Globus pallidus (tissue), 1 donor: ENCODE measurements at regions not wholly inside any gene's neighbourhood (a gene's known extent, or its start where the extent isn't known, plus 50 kb on each side); places are given as distances from the start of the nearest gene placed in this dataset.
"Not testable (repeated sequence)": the region's sequence is repeated elsewhere in the genome, so short reads cannot be mapped to it uniquely, and the experiment has no call there.

Experiments used
- DNase-seq: peaks from one replicate; pipeline ENCODE4 v3.0.0-alpha.2; 2015; ENCODE audit warnings: low spot score

DNA sequence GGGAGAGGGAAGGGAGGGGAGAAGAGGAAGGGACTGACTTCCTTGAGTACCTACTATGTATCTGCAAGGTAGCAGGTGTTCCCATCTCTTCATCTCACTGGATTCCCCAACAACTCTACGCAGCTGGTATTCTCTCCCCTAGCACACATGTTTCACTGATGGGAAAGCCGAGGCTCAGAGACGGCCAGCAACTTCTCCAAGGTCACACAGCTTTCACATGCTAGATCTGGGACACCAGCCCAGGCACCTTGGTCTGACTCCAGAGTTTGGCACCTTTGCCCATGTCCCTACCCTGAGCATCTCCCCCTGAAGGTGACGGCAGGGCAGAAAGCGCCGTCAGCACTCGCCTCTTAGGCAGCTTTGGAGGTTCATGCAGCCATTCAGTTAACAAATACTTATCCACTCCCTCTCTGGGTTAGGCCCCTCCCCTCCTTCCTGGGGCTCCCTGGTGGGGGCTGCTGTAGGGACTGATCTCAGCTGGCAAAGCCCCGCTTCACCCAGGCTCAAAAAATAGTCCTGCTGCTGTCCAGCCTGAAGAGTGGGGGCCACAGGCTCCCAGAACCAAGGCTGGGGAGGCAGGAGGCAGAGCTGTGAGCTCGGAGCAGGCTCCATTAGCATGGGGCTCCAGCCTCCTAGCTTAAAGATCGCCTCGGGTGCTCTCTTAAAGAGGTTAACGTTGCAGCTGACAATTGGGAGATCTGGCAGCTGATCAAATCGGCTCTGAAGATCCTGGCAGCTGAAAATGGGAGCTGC lies 79.4 kb downstream of the IGLL1 start:
- DNase-seq, result no peak

DNA sequence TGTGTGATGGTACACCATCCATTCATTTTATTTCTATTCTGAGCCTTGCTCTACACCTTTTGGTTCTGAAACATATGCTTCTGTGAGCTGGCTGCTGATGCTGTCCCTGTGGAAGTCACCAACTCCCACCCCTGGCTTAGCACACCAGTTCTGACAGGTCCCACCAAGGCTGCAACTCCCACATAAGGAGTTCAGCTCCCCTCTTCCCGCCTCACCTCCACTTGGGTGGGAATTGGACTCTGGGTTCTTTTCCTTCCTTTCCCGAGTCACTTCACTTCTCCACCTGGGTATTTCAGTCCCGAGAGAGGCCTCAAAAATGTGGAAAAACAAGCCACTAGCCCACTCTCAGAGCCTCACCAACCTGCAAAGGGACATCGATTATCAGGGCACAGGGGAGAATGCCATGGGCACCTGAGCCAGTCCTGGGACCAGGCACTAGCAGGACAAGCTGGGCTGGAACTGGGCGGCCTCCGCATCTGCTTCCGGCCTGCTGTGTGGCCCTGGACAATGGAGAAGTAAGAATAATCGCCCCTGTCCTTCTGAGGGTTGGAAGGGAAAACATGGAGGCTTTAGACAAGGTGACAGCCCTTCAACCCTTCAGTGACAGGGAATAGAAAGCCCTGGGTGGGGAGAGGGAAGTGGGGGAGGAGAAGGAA lies 80.1 kb downstream of the IGLL1 start:
- DNase-seq, result no peak

DNA sequence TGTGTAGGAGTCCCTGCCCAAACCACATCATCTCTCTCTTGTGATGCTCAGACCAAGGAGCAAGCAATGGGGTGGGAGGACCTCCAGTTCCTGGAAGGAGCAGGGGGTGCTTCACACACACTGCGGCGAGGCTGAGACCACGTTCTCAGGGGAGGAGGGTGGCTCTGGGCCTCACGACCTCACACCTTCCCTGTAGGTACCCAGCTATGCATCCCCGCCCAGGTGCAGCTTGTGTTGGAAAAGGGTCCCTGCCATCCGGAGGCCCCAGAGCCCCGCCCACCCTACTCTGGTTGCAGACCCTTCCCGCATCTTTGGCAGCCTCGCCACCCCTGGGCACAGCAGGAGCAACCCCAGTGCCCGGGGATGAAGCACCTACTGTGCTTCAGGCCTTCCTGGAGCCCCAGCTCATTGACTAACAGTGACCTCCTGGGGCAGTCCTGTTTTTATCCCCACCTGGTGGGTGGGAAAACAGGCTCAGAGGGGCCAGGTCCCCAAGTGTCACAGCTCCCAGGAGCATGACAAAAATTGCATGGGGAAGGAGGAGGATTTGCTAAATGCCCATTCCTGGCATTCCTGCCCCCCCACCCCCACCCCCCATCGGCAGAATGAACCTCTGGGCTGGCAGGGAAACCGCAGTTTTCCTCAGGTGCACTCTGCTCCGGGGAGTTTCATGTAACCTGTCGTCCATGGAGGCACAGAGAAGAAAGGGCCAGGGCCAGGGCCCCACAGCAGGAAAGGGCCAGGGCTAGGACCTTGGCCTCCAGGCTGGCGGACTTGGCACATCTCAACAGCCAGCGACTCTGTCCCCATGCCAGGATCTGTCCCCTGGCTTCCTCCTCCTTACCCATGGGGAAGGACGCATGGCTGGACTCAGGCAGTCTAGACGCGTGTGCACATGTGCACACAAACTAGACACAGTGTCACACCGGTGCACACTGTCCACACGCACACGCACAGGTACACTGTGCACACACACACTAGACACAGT lies 81.0 kb downstream of the IGLL1 start:
- DNase-seq, result no peak

DNA sequence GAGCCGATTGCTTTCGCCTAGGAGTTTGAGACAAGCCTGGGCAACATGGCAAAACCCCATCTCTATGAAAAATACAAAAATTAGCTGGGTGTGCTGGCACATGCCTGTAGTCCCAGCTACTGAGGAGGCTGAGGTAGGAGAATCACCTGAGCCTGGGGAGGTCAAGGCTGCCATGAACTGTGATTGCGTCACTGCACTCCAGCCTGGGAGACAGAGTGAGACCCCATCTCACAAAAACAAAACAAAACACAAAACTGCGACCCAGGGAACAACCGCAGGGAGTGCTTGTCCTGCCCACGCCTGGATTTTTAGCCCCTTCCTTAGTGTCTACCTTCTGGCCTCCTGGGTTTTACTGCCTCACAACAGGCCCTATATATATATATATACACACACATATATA lies 82.2 kb downstream of the IGLL1 start:
- not testable (repeated sequence) for DNase-seq

DNA sequence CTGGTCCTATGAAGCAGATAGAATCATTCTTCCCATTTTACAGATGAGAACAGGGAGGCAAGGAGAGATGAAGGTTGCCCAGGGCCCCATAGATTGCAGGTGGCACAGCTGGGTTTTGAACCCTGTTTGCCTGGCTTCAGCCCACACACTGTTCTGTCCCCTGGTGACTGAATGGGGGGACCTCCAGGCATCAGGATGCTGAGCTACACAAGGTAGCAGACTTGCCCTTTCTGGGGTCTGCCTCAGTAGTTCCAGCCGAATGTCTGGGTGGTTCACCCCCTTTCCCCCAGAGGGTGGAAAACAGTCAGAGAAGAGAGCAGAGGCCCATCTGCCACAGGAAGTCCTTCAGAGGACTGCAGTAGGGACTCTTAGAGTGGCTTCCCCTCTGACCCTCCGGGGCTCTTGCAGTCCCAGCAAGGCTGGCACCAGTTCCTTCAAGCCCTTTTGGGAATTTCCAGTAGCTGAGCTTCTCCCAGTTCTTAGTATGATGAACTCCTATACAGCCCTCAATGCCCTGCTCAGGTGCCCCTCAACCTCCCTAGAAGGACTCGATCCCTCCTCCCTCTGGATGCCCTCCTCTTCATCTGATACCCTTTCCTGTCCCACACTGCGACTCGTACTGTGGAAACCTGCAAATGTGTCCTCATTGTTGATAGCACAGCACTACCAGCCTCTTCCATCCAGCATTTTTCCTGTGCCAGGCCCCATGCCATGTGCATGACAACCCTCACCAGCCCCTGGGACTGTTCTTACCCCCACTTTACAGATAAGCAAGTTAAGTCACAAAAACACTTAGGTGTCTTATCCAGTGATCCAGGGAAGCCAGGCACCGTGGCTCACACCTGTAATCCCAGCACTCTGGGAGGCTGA lies 82.8 kb downstream of the IGLL1 start:
- DNase-seq, result no peak

DNA sequence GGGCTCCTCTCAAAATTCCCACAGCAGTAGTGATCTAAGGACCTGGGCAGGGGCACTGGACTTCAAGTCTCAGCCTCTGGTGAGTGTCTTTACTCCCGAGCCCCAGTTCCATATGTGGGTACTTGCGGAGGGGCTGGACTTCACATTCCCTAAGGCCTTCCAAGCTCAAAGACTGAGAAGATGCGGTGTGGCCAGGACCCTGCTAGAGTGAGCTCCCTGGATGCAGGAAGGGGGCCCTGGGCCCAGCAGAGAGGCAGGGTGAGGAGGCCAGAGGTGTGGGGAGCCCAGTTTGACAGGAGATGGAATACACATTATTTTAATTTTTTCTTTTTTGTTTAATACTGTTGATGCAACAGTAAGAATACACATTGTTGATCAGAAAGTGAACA lies 83.7 kb downstream of the IGLL1 start:
- no peak for DNase-seq

DNA sequence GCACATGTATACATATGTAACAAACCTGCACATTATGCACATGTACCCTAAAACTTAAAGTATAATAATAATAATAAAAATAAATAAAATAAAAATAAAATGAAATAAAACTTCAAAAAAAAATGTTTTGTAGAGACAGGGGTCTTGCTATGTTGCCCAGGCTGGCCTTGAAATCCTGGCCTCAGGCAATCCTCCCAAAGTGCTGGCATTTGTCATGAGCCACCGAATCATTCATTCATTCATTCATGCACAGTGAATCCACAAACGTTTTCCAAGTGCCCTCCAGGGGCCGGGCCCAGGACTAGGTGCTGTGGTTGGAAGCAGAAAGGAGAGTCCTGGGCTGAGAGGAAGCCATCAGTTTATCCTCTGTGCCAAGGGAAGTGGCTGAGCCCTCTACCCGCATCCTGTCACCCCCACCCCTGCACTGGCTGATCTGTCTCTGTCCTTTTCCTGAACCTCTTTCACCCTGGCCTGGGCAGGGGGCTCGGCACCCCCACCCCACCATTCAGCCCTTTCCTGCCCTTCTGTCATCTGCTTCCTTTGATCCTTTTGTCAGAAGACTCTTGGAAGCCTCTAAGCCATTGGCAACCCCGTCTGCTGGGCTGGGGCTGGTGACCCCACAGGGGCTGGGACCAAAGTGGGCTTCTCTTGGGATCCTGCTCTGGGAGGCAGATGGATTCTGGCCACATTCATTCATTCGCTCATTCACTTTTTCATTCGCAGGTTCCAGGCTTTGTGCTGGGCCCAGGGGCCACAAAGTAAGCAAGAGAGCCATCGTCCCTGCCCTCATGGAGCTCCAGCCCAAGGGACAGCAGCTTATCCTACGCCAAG lies 84.3 kb downstream of the IGLL1 start:
- no peak for DNase-seq

DNA sequence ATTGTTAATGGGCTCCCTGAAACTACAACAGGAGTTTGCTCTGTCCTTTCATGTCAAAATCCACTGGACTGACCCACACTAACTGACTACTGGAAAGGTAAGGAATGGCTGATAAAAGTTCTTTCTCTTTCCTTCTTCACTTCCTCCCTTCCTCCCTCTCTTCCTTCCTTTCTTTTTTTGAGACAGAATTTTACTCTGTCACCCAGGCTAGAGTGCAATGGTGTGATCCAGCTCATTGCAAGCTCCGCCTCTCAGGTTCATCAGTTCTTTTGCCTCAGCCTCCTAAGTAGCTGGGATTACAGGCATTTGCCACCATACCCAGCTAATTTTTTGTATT lies 85.2 kb downstream of the IGLL1 start:
- no peak for DNase-seq

DNA sequence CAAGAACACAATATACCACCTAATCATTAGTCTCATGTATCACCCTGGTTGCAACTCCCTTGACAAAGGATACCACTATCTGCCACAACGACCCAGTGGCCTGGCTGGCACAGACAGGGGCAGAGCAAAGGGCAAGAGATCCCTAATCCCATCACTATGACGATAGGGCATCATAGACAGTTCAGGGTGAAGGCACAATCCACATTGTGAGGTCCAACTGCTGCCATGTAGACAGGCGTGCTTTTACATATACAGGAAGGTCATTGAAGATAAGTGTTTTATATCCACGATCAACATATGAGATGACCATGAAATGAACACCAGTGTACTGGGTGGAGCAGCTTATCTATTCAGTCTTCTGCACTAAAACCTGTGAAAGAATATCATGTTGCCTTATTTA lies 94.6 kb downstream of the IGLL1 start:
- no peak for DNase-seq

DNA sequence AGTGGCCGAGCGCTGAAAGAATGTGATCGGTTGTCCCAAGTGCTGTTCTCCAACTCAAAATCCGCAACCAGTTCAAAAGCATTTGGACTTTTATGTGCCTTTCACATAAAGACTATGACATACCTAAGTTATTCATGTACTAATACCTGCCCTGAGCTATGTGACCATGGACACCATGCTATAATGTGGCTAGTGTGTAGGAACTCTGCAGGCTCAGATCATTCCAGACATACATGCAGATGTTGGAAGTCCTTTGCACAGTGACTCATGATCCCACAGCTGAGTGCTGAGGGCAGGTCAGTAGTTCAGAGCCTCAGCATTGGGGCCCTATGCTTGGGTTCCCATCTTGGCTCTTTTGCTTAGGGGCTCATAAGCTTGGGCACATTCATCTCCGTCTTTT lies 95.4 kb downstream of the IGLL1 start:
- no peak for DNase-seq

DNA sequence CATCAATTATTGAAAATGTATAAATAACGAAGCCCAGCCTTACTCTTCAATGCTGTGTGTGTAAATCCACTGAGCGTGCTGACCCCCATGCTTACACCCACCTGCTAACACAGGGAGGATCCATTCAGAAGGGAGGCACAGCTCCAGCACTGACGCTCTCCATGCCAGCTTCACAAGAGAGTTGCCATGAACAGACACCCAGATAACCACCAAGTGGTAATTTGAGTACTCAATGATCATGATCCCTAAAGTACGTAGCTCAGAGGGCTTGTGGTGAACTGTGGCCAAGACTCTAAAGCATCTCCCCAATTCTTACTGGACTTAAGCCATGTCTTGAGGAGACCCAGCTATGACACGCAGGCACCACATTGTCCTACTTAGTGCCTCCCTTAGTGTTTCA lies 98.7 kb downstream of the IGLL1 start:
- DNase-seq, result no peak

DNA sequence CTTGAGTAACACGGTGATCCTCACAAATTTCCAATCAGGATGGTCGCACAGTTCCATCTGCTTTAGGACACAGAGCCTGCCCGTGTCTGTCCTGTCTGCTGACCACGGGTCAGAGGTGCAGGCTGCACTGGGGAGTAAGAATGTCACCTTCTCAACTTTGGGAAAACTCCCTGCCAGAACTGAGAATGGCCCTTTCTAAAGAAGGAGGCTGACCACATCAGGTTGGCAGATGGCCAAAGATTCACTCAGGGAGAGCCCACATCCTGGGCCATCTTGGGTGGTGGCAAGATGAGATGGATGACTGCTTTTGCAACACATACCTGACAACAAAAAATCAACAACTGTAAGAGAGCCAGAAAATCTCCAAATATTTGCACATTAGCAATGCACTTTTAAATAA lies 101.9 kb downstream of the IGLL1 start:
- no peak for DNase-seq

DNA sequence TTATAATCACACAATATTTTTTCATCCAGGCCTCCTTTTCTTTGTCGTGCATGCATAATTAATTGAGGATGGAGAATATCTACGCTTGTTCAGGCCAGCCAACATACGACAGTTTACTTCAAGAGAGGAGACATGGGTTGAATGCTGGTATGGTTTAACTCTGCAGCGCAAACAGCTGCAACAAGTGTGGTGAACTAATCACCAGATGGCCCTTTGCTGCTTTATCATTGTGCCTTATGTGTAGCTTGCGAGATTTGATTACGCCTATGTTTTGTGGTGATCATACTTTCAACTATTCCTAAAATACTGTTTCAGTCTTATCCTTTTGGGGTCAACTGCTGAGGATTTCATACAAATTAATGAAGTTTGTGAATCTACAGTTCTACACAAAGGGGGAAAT lies 105.6 kb downstream of the IGLL1 start:
- DNase-seq, result not testable (repeated sequence)

DNA sequence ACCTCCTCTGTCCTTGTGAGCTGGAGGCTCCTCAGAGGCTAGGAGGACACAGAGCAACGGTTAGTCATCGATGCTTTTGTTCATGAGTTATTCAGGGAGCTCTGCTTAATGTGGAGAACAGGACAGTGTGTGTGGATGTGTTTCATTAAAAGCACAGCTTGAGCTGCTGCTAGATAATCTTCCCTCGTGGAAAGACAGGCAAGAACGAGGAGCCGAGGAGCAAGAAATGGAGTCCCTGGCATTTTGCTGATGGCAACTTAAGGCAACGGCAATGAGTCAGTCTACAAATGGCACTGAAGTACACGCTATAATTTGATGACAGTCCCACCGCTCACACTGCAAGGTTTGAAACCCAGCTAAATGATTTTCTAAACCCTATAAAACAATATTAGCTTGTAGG lies 106.2 kb downstream of the IGLL1 start:
- no peak for DNase-seq

DNA sequence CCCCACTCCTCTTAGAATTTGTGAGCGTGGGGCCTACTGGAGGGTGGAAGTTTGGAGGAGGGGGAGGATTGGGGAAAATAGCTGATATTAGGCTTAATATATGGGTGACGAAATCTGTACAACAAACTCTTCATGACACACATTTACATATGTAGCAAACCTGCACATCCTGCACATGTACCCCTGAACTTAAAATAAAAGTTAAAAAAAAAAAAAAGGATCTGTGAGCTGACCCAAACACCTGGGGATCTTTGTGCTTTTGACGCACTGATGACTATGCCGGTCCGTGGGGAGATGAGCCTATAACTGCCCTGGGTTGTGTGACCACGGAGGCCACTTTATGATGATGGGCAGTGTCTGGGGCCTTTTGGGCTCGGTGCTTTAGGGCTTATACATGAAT lies 107.7 kb downstream of the IGLL1 start:
- not testable (repeated sequence) for DNase-seq

DNA sequence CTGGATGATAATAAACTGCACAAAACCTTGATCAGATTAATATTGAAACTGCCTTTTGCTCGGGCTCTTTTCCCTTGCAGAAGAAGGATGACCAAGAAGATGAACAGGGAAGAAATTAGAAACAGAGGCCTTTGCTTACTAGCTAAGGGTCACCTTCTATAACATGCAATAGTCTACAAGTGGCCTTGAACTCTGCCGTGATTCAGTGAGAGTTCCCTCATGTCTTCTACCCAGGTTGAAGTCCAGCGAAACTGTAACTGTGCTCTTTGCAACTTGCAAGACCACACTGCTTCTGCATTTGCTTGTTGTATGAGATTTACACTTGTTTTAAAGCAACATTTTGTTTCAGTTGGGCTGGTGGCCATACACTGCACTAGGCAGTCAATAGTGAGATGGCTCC lies 108.4 kb downstream of the IGLL1 start:
- no peak for DNase-seq

DNA sequence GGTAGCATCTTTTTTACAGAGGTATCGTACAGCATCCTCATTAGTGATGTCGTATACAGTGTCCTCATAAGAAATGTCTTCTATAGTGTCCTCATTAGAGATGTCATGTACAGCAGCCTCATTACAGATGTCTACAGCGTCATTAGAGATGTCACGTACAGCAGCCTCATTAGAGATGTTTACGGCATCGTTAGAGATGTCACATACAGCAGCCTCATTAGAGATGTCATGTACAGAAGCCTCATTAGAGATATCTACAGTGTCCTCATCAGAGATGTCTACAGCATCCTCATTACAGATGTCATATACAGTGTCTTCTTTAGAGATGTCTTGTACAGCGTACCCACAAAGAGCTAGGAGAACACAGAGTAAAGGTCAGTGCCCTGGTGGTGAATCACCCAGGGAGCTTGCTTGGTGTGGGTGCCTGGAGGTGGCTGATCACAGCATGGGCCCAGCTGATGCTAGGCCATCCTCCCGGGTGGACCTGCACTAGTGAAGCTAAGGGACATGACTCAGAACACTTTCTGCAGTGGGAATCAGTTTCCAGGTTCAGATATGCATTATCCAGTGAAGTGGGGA lies 109.2 kb downstream of the IGLL1 start:
- no peak for DNase-seq

DNA sequence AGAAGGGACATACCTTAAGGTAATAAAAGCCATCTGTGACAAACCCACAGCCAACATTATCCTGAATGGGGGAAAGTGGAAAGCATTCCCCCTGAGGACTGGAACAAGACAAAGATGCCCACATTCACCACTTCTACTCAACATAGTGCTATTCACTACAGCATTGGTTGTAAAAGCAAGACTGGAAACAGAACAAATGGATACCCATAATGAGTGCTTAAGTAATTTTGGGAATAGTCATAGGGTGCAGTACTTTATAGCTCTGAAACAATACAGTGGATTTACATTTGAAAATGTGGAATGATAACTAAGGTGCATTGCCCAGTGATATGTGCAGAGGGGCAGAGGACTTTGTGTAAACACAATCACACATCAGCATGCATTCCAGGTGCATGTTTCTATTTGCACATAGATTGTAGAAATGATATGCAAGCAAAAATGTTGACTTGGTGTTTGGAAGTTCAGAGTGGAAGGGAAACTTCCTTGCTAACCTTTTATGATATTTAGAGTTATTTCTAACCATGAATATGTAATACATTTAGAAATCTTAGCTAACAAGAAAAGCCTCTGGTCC lies 112.3 kb downstream of the IGLL1 start:
- no peak for DNase-seq

DNA sequence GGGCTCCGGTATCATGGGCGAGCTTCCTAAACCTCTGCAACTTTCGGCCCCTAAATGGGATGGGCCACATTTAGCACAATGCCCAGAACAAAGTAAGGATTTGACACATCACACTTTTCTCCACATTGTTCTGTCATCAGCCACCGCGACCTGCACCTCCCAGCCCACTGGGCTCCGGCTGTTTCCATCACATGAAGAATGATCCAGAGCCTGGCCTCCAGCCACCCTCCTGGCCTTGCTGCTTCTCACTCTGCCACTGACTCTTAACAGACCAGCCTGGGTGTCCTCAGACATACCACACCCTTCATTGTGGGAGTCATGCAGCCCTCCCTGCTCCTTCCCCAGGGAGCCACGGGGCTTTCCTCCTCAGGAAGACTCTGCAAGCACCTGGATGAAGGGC lies 113.7 kb downstream of the IGLL1 start:
- no peak for DNase-seq

DNA sequence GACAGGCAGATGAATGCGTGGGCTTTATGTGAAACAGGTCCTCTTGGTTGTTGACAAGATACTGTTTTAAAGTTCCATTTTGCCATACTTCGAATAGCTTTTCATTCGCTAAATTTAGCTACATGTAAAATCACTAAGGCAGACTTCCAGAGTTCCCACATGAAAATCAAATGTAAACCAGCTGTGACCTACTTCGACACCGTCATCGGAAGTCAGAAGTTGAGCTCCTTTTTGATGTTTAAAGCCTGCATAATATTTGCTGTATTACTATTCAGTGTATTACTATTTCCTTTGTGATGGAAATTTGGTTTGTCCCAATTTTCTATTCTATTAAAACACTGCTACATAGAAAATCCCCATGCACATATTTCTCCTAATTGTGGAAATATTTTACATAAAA lies 115.3 kb downstream of the IGLL1 start:
- not testable (repeated sequence) for DNase-seq
